DND-41 (cell line): ENCODE measurements at regions not wholly inside any gene's neighbourhood (a gene's known extent, or its start where the extent isn't known, plus 50 kb on each side); places are given as distances from the start of the nearest gene placed in this dataset.

Source experiments
- ATAC-seq: fragments of 200-7000 bp; cut with Tn5 transposase; 3 replicates; pipeline ENCODE4 v1.9.1; 2021; ENCODE audit warnings: low read depth; ENCODE audit not compliant: insufficient read depth
- DNase-seq: peaks from one replicate; pipeline ENCODE4 v3.0.0-alpha.2; 2020
- H2AFZ ChIP-seq: 2 replicates; pipeline ENCODE4 v1.6.0; 2012; ENCODE audit warnings: low read depth, low read length
- H3K27ac ChIP-seq: 2 replicates; pipeline ENCODE4 v1.5.1; 2012; ENCODE audit warnings: low read length, inconsistent platforms
- H3K27me3 ChIP-seq: fragments of 200-600 bp; sonication (generic); 2 replicates; pipeline ENCODE4 v1.6.0; 2012; ENCODE audit warnings: low read length, mild to moderate bottlenecking, inconsistent platforms; ENCODE audit not compliant: insufficient read depth, poor library complexity
- H3K36me3 ChIP-seq: 2 replicates; pipeline ENCODE4 v1.5.1; 2012; ENCODE audit warnings: low read length, inconsistent platforms; ENCODE audit not compliant: insufficient read depth
- H3K4me1 ChIP-seq: 2 replicates; pipeline ENCODE4 v1.5.1; 2012; ENCODE audit warnings: mild to moderate bottlenecking, low read length; ENCODE audit not compliant: insufficient read depth
- H3K4me2 ChIP-seq: 2 replicates; pipeline ENCODE4 v1.6.0; 2012; ENCODE audit warnings: mild to moderate bottlenecking, moderate library complexity, low read length, inconsistent platforms; ENCODE audit not compliant: insufficient read depth
- H3K4me3 ChIP-seq, 2 experiments: fragments of 200-600 bp in 1 of 2; shearing (Covaris generic) in 1 of 2; 2 replicates each; pipeline ENCODE4 v1.5.1; 2012 to 2016; ENCODE audit warnings: inconsistent platforms in 2 of 2, low read length in 2 of 2, mild to moderate bottlenecking in 2 of 2, low read depth in 1 of 2, moderate library complexity in 1 of 2
- H3K79me2 ChIP-seq: 2 replicates; pipeline ENCODE4 v1.6.0; 2012; ENCODE audit warnings: low read length, inconsistent platforms; ENCODE audit not compliant: insufficient read depth
- H3K9ac ChIP-seq: 2 replicates; pipeline ENCODE4 v1.6.0; 2012; ENCODE audit warnings: low read depth, mild to moderate bottlenecking, inconsistent platforms, low read length, moderate library complexity
- H3K9me3 ChIP-seq: 2 replicates; pipeline ENCODE4 v1.5.1; 2012; ENCODE audit warnings: low read length, moderate library complexity, mild to moderate bottlenecking, inconsistent platforms; ENCODE audit not compliant: insufficient read depth, severe bottlenecking
- H4K20me1 ChIP-seq: 2 replicates; pipeline ENCODE4 v1.6.0; 2012; ENCODE audit warnings: low read length; ENCODE audit not compliant: insufficient read depth
- EZH2 ChIP-seq: IDR thresholded peaks from 3 replicates; pipeline ENCODE4 v1.6.1; 2012; ENCODE audit warnings: borderline replicate concordance, low read depth, mild to moderate bottlenecking, moderate library complexity, low read length, inconsistent platforms; ENCODE audit not compliant: severe bottlenecking
- TF ChIP-seq, protein P1 (sequence below): IDR thresholded peaks from 2 replicates; pipeline ENCODE4 v1.5.1; 2012; ENCODE audit warnings: borderline replicate concordance, low read length, moderate library complexity, mild to moderate bottlenecking; ENCODE audit not compliant: poor library complexity, severe bottlenecking; ENCODE audit errors: extremely low read depth

DNA sequence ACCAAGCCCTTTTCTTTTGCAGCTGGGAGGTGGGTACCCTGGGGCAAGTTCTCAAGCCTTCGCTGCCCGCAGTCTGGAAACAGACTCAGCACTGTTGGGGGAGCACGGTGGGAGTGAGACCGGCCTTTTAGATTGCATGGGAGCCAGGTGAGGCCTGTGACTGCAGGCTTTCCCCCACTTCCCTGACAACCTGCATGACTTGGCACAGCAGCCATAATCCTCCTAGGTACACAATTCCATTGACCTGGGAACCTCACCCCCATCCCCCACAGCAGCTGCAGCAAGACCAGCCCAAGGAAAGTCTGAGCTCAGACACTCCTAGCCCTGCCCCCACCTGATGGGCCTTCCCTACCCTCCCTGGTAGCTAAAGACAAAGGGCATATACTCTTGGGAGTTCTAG lies 52.2 kb upstream of the CCDC80 start:
- H4K20me1 ChIP-seq: no peaks in the 10 kb centered on the region
- H3K9me3 ChIP-seq: no peaks in the 10 kb centered on the region
- no peaks in the 10 kb centered on the region for H3K79me2 ChIP-seq
- H3K4me2 ChIP-seq: no peak overlapping the region
- no peak for DNase-seq
- ATAC-seq: no peak
- TF ChIP-seq, protein P1, sequence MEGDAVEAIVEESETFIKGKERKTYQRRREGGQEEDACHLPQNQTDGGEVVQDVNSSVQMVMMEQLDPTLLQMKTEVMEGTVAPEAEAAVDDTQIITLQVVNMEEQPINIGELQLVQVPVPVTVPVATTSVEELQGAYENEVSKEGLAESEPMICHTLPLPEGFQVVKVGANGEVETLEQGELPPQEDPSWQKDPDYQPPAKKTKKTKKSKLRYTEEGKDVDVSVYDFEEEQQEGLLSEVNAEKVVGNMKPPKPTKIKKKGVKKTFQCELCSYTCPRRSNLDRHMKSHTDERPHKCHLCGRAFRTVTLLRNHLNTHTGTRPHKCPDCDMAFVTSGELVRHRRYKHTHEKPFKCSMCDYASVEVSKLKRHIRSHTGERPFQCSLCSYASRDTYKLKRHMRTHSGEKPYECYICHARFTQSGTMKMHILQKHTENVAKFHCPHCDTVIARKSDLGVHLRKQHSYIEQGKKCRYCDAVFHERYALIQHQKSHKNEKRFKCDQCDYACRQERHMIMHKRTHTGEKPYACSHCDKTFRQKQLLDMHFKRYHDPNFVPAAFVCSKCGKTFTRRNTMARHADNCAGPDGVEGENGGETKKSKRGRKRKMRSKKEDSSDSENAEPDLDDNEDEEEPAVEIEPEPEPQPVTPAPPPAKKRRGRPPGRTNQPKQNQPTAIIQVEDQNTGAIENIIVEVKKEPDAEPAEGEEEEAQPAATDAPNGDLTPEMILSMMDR: no peak
- no peak for TF ChIP-seq EZH2
- no peak overlapping the region for H2AFZ ChIP-seq
- H3K27me3 ChIP-seq: no peaks in the 10 kb centered on the region
- H3K9ac ChIP-seq: no peak overlapping the region
- no peaks in the 10 kb centered on the region for H3K36me3 ChIP-seq
- no peak overlapping the region for H3K4me3 ChIP-seq
- H3K4me1 ChIP-seq: no peaks in the 10 kb centered on the region
- no peak overlapping the region for H3K27ac ChIP-seq
